ENCODE measurements at regions not wholly inside any gene's neighbourhood (a gene's known extent, or its start where the extent isn't known, plus 50 kb on each side); places are given as distances from the start of the nearest gene placed in this dataset.

- H3K9me3 ChIP-seq (ENCODE audit: insufficient read depth, low read length), result no peaks in the 10 kb centered on the region
- H3K27me3 ChIP-seq (ENCODE audit: low read length), result no peaks in the 10 kb centered on the region
- no peak overlapping the region for H3K27ac ChIP-seq (ENCODE audit: low read depth, low read length)
- H3K4me3 ChIP-seq (ENCODE audit: insufficient read depth, low read length, poor library complexity, severe bottlenecking), result no peak overlapping the region
- no peak for TF ChIP-seq EZH2phosphoT487 (conservative IDR thresholded peaks at IDR 0.05; ENCODE audit: low read length)
- TF ChIP-seq CTCF (IDR thresholded peaks at IDR 0.05; ENCODE audit: insufficient read depth, low read length, poor library complexity, severe bottlenecking), result no peak
- no peaks in the 10 kb centered on the region for H3F3A ChIP-seq (ENCODE audit: insufficient read depth)
- H4K20me1 ChIP-seq (ENCODE audit: low read depth, low read length), result no peaks in the 10 kb centered on the region
- no peaks in the 10 kb centered on the region for H3K9me2 ChIP-seq (replicated peaks; ENCODE audit: insufficient read depth, low read length)
- H2AFZ ChIP-seq (ENCODE audit: low read depth, low read length, severe bottlenecking), result no peak overlapping the region
- no peak overlapping the region for H3K9ac ChIP-seq (ENCODE audit: low read length)
- no peaks in the 10 kb centered on the region for H3K79me2 ChIP-seq (ENCODE audit: insufficient read depth, low read length)
- no peak overlapping the region for H3K4me2 ChIP-seq (ENCODE audit: low read depth, low read length, poor library complexity, severe bottlenecking)
- no peaks in the 10 kb centered on the region for H3K36me3 ChIP-seq (ENCODE audit: low read length)
Observed at GRCh38 chr5:109619606-109620005, 70.1 kb upstream of the MAN2A1 start.

- Histone ChIP-seq H3K9ac (ENCODE audit: low read length) (no peak overlapping the region), H3K36me3 (ENCODE audit: low read length) (no peaks in the 10 kb centered on the region), H3F3A (ENCODE audit: insufficient read depth) (no peaks in the 10 kb centered on the region), H3K79me2 (ENCODE audit: insufficient read depth, low read length) (no peaks in the 10 kb centered on the region), H3K9me3 (ENCODE audit: insufficient read depth, low read length) (no peaks in the 10 kb centered on the region), H4K20me1 (ENCODE audit: low read depth, low read length) (no peaks in the 10 kb centered on the region), H3K27me3 (ENCODE audit: low read length) (no peaks in the 10 kb centered on the region), H2AFZ (ENCODE audit: low read depth, low read length, severe bottlenecking) (no peak overlapping the region), H3K4me2 (ENCODE audit: low read depth, low read length, poor library complexity, severe bottlenecking) (no peak overlapping the region), H3K9me2 (replicated peaks; ENCODE audit: insufficient read depth, low read length) (no peaks in the 10 kb centered on the region), H3K27ac (ENCODE audit: low read depth, low read length) (no peak overlapping the region), H3K4me3 (ENCODE audit: insufficient read depth, low read length, poor library complexity, severe bottlenecking) (no peak overlapping the region)
- TF ChIP-seq EZH2phosphoT487 (conservative IDR thresholded peaks at IDR 0.05; ENCODE audit: low read length) (no peak), CTCF (IDR thresholded peaks at IDR 0.05; ENCODE audit: insufficient read depth, low read length, poor library complexity, severe bottlenecking) (no peak)
Observed at GRCh38 chr5:109619021-109619460, 70.7 kb upstream of the MAN2A1 start.

- Histone ChIP-seq H3K36me3 (ENCODE audit: low read length) (no peaks in the 10 kb centered on the region), H3K27ac (ENCODE audit: low read depth, low read length) (no peak overlapping the region), H3F3A (ENCODE audit: insufficient read depth) (no peaks in the 10 kb centered on the region), H3K9ac (ENCODE audit: low read length) (no peak overlapping the region), H3K9me3 (ENCODE audit: insufficient read depth, low read length) (no peaks in the 10 kb centered on the region), H3K27me3 (ENCODE audit: low read length) (no peaks in the 10 kb centered on the region), H2AFZ (ENCODE audit: low read depth, low read length, severe bottlenecking) (no peak overlapping the region), H3K4me2 (ENCODE audit: low read depth, low read length, poor library complexity, severe bottlenecking) (no peak overlapping the region), H4K20me1 (ENCODE audit: low read depth, low read length) (no peaks in the 10 kb centered on the region), H3K4me3 (ENCODE audit: insufficient read depth, low read length, poor library complexity, severe bottlenecking) (no peak overlapping the region), H3K9me2 (replicated peaks; ENCODE audit: insufficient read depth, low read length) (no peaks in the 10 kb centered on the region), H3K79me2 (ENCODE audit: insufficient read depth, low read length) (no peaks in the 10 kb centered on the region)
- no peak for TF ChIP-seq EZH2phosphoT487 (conservative IDR thresholded peaks at IDR 0.05; ENCODE audit: low read length)
- TF ChIP-seq CTCF (IDR thresholded peaks at IDR 0.05; ENCODE audit: insufficient read depth, low read length, poor library complexity, severe bottlenecking), result no peak
Observed at GRCh38 chr5:109614981-109615380, 74.7 kb upstream of the MAN2A1 start.

Data from SU-DHL-6 (cell line).